Calu3 (cell line): ENCODE measurements at regions not wholly inside any gene's neighbourhood (a gene's known extent, or its start where the extent isn't known, plus 50 kb on each side); places are given as distances from the start of the nearest gene placed in this dataset.

Experiments used
- BruUV-seq: library from RNA; stranded (reverse); fragments of 400-500 nt; replicated peaks from 2 replicates; lab custom pipeline; 2021; lab: Mats Ljungman, UMichigan
- CTCF ChIA-PET: fragments of 300-600 bp; sonication (Branson Sonifier 250); formaldehyde crosslinking; loops from one replicate; lab custom pipeline; 2022; ENCODE audit warnings: antibody characterized with exemption; lab: Charles Lee
- DNase-seq: peaks from one replicate; pipeline ENCODE4 v3.0.0; 2022
- H3K27ac Mint-ChIP-seq: one replicate; pipeline ENCODE4 v1.8.0; 2022; ENCODE audit warnings: mixed read lengths; ENCODE audit not compliant: unreplicated experiment
- H3K27me3 Mint-ChIP-seq: one replicate; pipeline ENCODE4 v1.8.0; 2022; ENCODE audit warnings: mixed read lengths; ENCODE audit not compliant: unreplicated experiment
- H3K36me3 Mint-ChIP-seq: one replicate; pipeline ENCODE4 v1.8.0; 2022; ENCODE audit warnings: mild to moderate bottlenecking, moderate library complexity, mixed read lengths; ENCODE audit not compliant: insufficient read depth, unreplicated experiment
- H3K4me1 Mint-ChIP-seq: one replicate; pipeline ENCODE4 v1.8.0; 2022; ENCODE audit warnings: mild to moderate bottlenecking, low read depth, mixed read lengths; ENCODE audit not compliant: unreplicated experiment
- H3K4me3 Mint-ChIP-seq: one replicate; pipeline ENCODE4 v1.8.0; 2022; ENCODE audit warnings: mild to moderate bottlenecking, low read depth, moderate library complexity, mixed read lengths; ENCODE audit not compliant: unreplicated experiment
- H3K9me3 Mint-ChIP-seq: one replicate; pipeline ENCODE4 v1.8.0; 2022; ENCODE audit warnings: low read depth, mixed read lengths; ENCODE audit not compliant: unreplicated experiment
- intact Hi-C: fragments of 100-400 bp; cut with micrococcal nuclease; formaldehyde crosslinking; loops from one replicate; pipeline ENCODE4 v1.10.0; 2022; ENCODE audit not compliant: unreplicated experiment
- TF ChIP-seq, protein P1 (sequence below): fragments of 200-600 bp; IDR thresholded peaks from one replicate; pipeline ENCODE4 v1.8.0; 2022; ENCODE audit warnings: antibody characterized with exemption; ENCODE audit not compliant: unreplicated experiment

DNA sequence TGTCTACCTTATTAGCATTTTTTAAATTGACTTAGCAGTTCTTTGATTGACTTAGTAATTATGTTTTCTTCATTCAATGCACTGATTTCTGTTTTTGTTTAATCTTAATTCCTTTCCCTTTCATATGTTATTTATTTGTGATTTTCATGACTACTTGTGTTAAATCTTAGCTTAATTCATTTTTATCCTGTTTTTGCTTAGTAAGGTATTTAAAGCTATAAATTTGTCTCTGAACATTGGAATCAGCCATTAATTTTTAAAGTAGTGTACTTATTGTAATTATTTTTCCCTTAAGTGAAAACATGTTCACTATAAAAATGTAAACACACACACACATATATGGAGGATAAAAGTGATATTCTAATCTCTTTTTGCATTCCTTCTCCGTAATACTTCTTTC, 109.1 kb upstream of the DIPK2B start:
- H3K9me3 Mint-ChIP-seq, result no peaks in the 10 kb centered on the region
- intact Hi-C loops, result no loop called here
- BruUV-seq, result no TSS peak
- no peaks in the 10 kb centered on the region for H3K4me1 Mint-ChIP-seq
- no peak overlapping the region for H3K27ac Mint-ChIP-seq
- H3K36me3 Mint-ChIP-seq, result no peaks in the 10 kb centered on the region
- TF ChIP-seq, protein P1, sequence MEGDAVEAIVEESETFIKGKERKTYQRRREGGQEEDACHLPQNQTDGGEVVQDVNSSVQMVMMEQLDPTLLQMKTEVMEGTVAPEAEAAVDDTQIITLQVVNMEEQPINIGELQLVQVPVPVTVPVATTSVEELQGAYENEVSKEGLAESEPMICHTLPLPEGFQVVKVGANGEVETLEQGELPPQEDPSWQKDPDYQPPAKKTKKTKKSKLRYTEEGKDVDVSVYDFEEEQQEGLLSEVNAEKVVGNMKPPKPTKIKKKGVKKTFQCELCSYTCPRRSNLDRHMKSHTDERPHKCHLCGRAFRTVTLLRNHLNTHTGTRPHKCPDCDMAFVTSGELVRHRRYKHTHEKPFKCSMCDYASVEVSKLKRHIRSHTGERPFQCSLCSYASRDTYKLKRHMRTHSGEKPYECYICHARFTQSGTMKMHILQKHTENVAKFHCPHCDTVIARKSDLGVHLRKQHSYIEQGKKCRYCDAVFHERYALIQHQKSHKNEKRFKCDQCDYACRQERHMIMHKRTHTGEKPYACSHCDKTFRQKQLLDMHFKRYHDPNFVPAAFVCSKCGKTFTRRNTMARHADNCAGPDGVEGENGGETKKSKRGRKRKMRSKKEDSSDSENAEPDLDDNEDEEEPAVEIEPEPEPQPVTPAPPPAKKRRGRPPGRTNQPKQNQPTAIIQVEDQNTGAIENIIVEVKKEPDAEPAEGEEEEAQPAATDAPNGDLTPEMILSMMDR, result no peak
- no peak overlapping the region for H3K4me3 Mint-ChIP-seq
- CTCF ChIA-PET, result no interaction called here
- DNase-seq, result no peak
- H3K27me3 Mint-ChIP-seq, result no peaks in the 10 kb centered on the region

DNA sequence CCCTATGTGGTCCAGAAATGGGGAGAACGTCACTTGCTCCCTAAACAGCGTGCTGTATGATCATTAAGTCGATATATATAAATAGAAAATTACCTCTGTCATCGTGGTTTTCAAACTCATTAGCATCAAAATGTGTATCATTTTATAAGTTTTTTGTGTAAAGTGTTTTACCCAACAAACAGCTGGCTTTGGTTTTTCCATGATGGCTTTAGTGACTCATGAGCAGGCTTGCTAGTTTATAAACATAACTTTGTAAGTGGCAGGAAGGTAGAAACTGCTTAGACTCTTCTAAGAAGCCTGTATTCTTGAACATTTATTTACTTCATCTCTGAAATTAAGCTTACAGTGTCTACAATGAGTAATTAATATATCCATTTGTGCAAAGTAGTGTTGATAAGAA, 108.4 kb upstream of the DIPK2B start:
- intact Hi-C loops, result no loop called here
- Mint-ChIP-seq H3K4me3 (no peak overlapping the region), H3K27ac (no peak overlapping the region), H3K9me3 (no peaks in the 10 kb centered on the region), H3K4me1 (no peaks in the 10 kb centered on the region), H3K27me3 (no peaks in the 10 kb centered on the region), H3K36me3 (no peaks in the 10 kb centered on the region)
- CTCF ChIA-PET, result no interaction called here
- no TSS peak for BruUV-seq
- DNase-seq, result no peak
- TF ChIP-seq, protein P1, result no peak

DNA sequence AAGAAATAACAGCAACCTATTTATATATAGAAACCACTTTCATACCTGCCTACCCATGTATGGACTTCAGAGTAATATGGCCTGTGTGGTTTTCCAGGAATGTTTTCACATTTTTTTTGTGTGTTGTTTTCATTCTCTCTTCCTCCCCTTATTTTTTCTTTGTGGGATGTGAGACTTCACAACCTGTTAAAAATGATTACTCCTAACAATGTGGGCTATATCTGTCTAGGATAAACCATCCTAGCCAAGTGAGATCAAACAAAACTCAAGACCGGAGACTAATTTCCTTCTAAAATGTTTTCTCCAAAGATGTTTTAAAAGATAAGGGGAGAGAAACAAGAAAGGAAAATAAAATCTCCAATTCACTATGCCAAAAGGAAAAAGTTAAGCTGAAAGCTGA, 106.1 kb upstream of the DIPK2B start:
- TF ChIP-seq, protein P1, result no peak
- no TSS peak for BruUV-seq
- DNase-seq, result no peak
- CTCF ChIA-PET, result no interaction called here
- Mint-ChIP-seq H3K27ac (no peak overlapping the region), H3K9me3 (no peaks in the 10 kb centered on the region), H3K36me3 (no peaks in the 10 kb centered on the region), H3K4me3 (no peak overlapping the region), H3K4me1 (no peaks in the 10 kb centered on the region), H3K27me3 (no peaks in the 10 kb centered on the region)
- intact Hi-C loops, result no loop called here

DNA sequence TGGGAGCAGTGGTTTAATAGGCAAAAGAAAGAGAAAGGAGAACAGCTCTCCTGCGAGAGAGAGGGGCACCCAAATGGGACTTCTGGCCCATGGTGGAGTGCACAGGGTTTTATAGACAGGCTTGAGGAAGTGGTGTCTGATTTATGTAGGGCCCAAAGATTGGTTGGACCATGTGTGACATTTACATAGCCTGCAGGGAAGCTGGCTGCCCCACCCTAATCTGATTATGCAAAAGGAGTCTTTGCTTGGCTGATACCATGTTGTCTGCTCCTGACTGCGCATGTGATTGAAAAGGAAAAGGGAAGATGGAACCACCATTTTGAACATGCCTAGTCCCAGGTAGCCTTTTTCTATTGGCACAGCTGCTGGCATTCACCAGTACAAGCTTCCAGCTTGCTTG, 100.0 kb upstream of the DIPK2B start:
- Mint-ChIP-seq H3K9me3 (no peaks in the 10 kb centered on the region), H3K4me3 (no peak overlapping the region), H3K27ac (no peak overlapping the region), H3K36me3 (no peaks in the 10 kb centered on the region), H3K4me1 (peaks cover 5% of the 10 kb centered on the region), H3K27me3 (no peaks in the 10 kb centered on the region)
- TF ChIP-seq, protein P1, result no peak
- BruUV-seq, result no TSS peak
- intact Hi-C loops, result no loop called here
- no peak for DNase-seq
- CTCF ChIA-PET, result no interaction called here
